ENCODE measurements at regions not wholly inside any gene's neighbourhood (a gene's known extent, or its start where the extent isn't known, plus 50 kb on each side); places are given as distances from the start of the nearest gene placed in this dataset.

GRCh38 chr3:99536555-99537314 is 101.7 kb upstream of the COL8A1 start:
- no peak overlapping the region for H3K27ac ChIP-seq (ENCODE audit: low read depth in 2 of 2, low read length in 2 of 2)
- no peaks in the 10 kb centered on the region for H3K36me3 ChIP-seq (ENCODE audit: control insufficient read depth in 2 of 3, insufficient read depth in 3 of 3, low read length in 3 of 3)
- no peaks in the 10 kb centered on the region for H3K27me3 ChIP-seq (ENCODE audit: control insufficient read depth, insufficient read depth, low read length)
- TF ChIP-seq CTCF (IDR thresholded peaks at IDR 0.05; ENCODE audit: borderline replicate concordance, extremely low read depth, insufficient read depth) = no peak
- H3K9me3 ChIP-seq (ENCODE audit: control insufficient read depth in 2 of 3, insufficient read depth in 1 of 3, low read length in 3 of 3) = no peaks in the 10 kb centered on the region
- intact Hi-C loops (cut with DNase I) = no loop called here
- H3K9ac ChIP-seq (ENCODE audit: low read length in 3 of 3) = no peak overlapping the region
- FAIRE-seq (no peak), DNase-seq (peak in 1 of 5 donors; percentile 26)
- H3K4me1 ChIP-seq (ENCODE audit: control insufficient read depth in 2 of 3, insufficient read depth in 2 of 3, low read depth in 1 of 3, low read length in 3 of 3) = peaks cover 0 to 2% (median 0%) of the 10 kb centered on the region in 3 donors
- no peak overlapping the region for H3K4me3 ChIP-seq (ENCODE audit: low read length in 3 of 3)

- intact Hi-C loops (cut with DNase I) = no loop called here
- DNase-seq = peak in 1 of 5 donors; percentile 29
- FAIRE-seq = no peak
These were observed 103.3 kb upstream of the COL8A1 start for GRCh38 chr3:99534951-99535704.

DNA sequence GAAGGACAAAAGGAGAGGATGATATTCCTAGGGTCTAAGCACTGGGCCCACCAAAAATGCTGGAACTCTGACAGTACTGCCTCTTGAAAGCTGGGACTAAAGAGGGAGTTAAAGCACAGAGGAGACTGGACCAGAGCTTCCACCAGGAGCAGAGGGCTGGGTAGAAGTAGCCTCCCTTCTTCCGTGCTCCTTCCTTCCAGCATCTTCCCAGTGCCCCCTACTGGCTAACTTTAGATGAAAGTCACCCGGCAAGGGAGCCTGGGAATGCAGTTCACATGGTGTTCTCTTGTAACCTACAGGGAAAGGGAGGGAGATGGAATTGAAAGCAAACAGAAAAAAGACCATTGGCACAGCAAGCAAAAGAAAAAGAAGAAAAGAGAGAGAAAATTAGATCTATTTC is 106.1 kb upstream of the COL8A1 start:
- Histone ChIP-seq H3K9me3 (ENCODE audit: control insufficient read depth in 2 of 3, insufficient read depth in 1 of 3, low read length in 3 of 3) (no peaks in the 10 kb centered on the region), H3K9ac (ENCODE audit: low read length in 3 of 3) (no peak overlapping the region), H3K27me3 (ENCODE audit: control insufficient read depth, insufficient read depth, low read length) (no peaks in the 10 kb centered on the region), H3K4me1 (ENCODE audit: control insufficient read depth in 2 of 3, insufficient read depth in 2 of 3, low read depth in 1 of 3, low read length in 3 of 3) (peaks cover 0 to 2% (median 0%) of the 10 kb centered on the region in 3 donors), H3K36me3 (ENCODE audit: control insufficient read depth in 2 of 3, insufficient read depth in 3 of 3, low read length in 3 of 3) (no peaks in the 10 kb centered on the region), H3K4me3 (ENCODE audit: low read length in 3 of 3) (no peak overlapping the region), H3K27ac (ENCODE audit: low read depth in 2 of 2, low read length in 2 of 2) (no peak overlapping the region)
- DNase-seq = peak in 2 of 5 donors; percentile 25 to 43
- intact Hi-C loops (cut with DNase I) = no loop called here
- FAIRE-seq = no peak
- peak; percentile 48 for TF ChIP-seq CTCF (IDR thresholded peaks at IDR 0.05; ENCODE audit: borderline replicate concordance, extremely low read depth, insufficient read depth)

More at GRCh38 chr3:99534951-99535704, 103.3 kb upstream of the COL8A1 start:
- H3K4me3 ChIP-seq (ENCODE audit: low read length in 3 of 3) = no peak overlapping the region
- H3K27me3 ChIP-seq (ENCODE audit: control insufficient read depth, insufficient read depth, low read length) = no peaks in the 10 kb centered on the region
- TF ChIP-seq CTCF (IDR thresholded peaks at IDR 0.05; ENCODE audit: borderline replicate concordance, extremely low read depth, insufficient read depth) = no peak
- no peak overlapping the region for H3K27ac ChIP-seq (ENCODE audit: low read depth in 2 of 2, low read length in 2 of 2)
- H3K36me3 ChIP-seq (ENCODE audit: control insufficient read depth in 2 of 3, insufficient read depth in 3 of 3, low read length in 3 of 3) = no peaks in the 10 kb centered on the region
- no peak overlapping the region for H3K9ac ChIP-seq (ENCODE audit: low read length in 3 of 3)
- H3K9me3 ChIP-seq (ENCODE audit: control insufficient read depth in 2 of 3, insufficient read depth in 1 of 3, low read length in 3 of 3) = no peaks in the 10 kb centered on the region
- peaks cover 0 to 2% (median 0%) of the 10 kb centered on the region in 3 donors for H3K4me1 ChIP-seq (ENCODE audit: control insufficient read depth in 2 of 3, insufficient read depth in 2 of 3, low read depth in 1 of 3, low read length in 3 of 3)

Data from kidney (tissue), 13 donors.